Activated T-cell treated with anti-CD3 and anti-CD28 coated beads for 48 hours (primary cell): ENCODE measurements at regions not wholly inside any gene's neighbourhood (a gene's known extent, or its start where the extent isn't known, plus 50 kb on each side); places are given as distances from the start of the nearest gene placed in this dataset.

Experiments used
- DNase-seq: peaks from one replicate; pipeline ENCODE4 v3.0.0-alpha.2; 2020; ENCODE audit warnings: low read depth

GRCh38 chr22:49192180-49192856 lies 635.4 kb downstream of the BRD1 start:
- DNase-seq = no peak

GRCh38 chr22:49191506-49191980 lies 636.1 kb downstream of the BRD1 start:
- no peak for DNase-seq

- no peak for DNase-seq
Observed at GRCh38 chr22:49190816-49191505, 636.7 kb downstream of the BRD1 start.

GRCh38 chr22:49189871-49190270 lies 637.8 kb downstream of the BRD1 start:
- DNase-seq = no peak

GRCh38 chr22:49188591-49188990 lies 639.1 kb downstream of the BRD1 start:
- no peak for DNase-seq

GRCh38 chr22:49188091-49188490 lies 639.6 kb downstream of the BRD1 start:
- no peak for DNase-seq

GRCh38 chr22:49186762-49187161 lies 640.9 kb downstream of the BRD1 start:
- DNase-seq = no peak

GRCh38 chr22:49186293-49186692 lies 641.4 kb downstream of the BRD1 start:
- no peak for DNase-seq

- DNase-seq = no peak
Observed at GRCh38 chr22:49185312-49185969, 642.2 kb downstream of the BRD1 start.

- no peak for DNase-seq
Observed at GRCh38 chr22:49184736-49185135, 642.9 kb downstream of the BRD1 start.

- DNase-seq = no peak
Observed at GRCh38 chr22:49183826-49184216, 643.9 kb downstream of the BRD1 start.

- DNase-seq = no peak
Observed at GRCh38 chr22:49183208-49183825, 644.4 kb downstream of the BRD1 start.

- no peak for DNase-seq
Observed at GRCh38 chr22:49182416-49182815, 645.3 kb downstream of the BRD1 start.

GRCh38 chr22:49181942-49182341 lies 645.7 kb downstream of the BRD1 start:
- no peak for DNase-seq

- DNase-seq = no peak
Observed at GRCh38 chr22:49181431-49181830, 646.2 kb downstream of the BRD1 start.

GRCh38 chr22:49180683-49181024 lies 647.0 kb downstream of the BRD1 start:
- no peak for DNase-seq

- DNase-seq = no peak
Observed at GRCh38 chr22:49179886-49180682, 647.6 kb downstream of the BRD1 start.

GRCh38 chr22:49179175-49179574 lies 648.5 kb downstream of the BRD1 start:
- DNase-seq = no peak

GRCh38 chr22:49178246-49179005 lies 649.2 kb downstream of the BRD1 start:
- DNase-seq = no peak

GRCh38 chr22:49177666-49178065 lies 650.0 kb downstream of the BRD1 start:
- DNase-seq = no peak

- no peak for DNase-seq
Observed at GRCh38 chr22:49176956-49177355, 650.7 kb downstream of the BRD1 start.
